ENCODE measurements at regions not wholly inside any gene's neighbourhood (a gene's known extent, or its start where the extent isn't known, plus 50 kb on each side); places are given as distances from the start of the nearest gene placed in this dataset.
A peak's percentile ranks its signal among the peaks of the same experiment; 100 is the strongest.
"Not testable (repeated sequence)": the region's sequence is repeated elsewhere in the genome, so short reads cannot be mapped to it uniquely, and the experiment has no call there.

- DNase-seq: not testable (repeated sequence)
These were observed 244.7 kb downstream of the NEBL start for GRCh38 chr10:20652424-20652823.

GRCh38 chr10:20648263-20648874 is 248.7 kb downstream of the NEBL start:
- DNase-seq: no peak

- DNase-seq: no peak
These were observed 249.4 kb downstream of the NEBL start for GRCh38 chr10:20647756-20648155.

- DNase-seq: no peak
These were observed 252.7 kb downstream of the NEBL start for GRCh38 chr10:20644421-20644820.

- no peak for DNase-seq
These were observed 255.5 kb downstream of the NEBL start for GRCh38 chr10:20641605-20642004.

GRCh38 chr10:20635570-20635969 is 261.5 kb downstream of the NEBL start:
- DNase-seq: no peak

- no peak for DNase-seq
These were observed 262.3 kb downstream of the NEBL start for GRCh38 chr10:20634839-20635238.

GRCh38 chr10:20633714-20634113 is 263.4 kb downstream of the NEBL start:
- no peak for DNase-seq

- DNase-seq: no peak
These were observed 264.4 kb downstream of the NEBL start for GRCh38 chr10:20632696-20633095.

- DNase-seq: no peak
These were observed 265.9 kb downstream of the NEBL start for GRCh38 chr10:20631229-20631628.

GRCh38 chr10:20630092-20630643 is 266.9 kb downstream of the NEBL start:
- DNase-seq: no peak

- DNase-seq: no peak
These were observed 269.1 kb downstream of the NEBL start for GRCh38 chr10:20627946-20628507.

GRCh38 chr10:20627087-20627486 is 270.0 kb downstream of the NEBL start:
- DNase-seq: no peak

- no peak for DNase-seq
These were observed 271.2 kb downstream of the NEBL start for GRCh38 chr10:20625868-20626267.

- no peak for DNase-seq
These were observed 272.5 kb downstream of the NEBL start for GRCh38 chr10:20624642-20625041.

- DNase-seq: no peak
These were observed 273.6 kb downstream of the NEBL start for GRCh38 chr10:20623546-20623945.

- no peak for DNase-seq
These were observed 274.4 kb downstream of the NEBL start for GRCh38 chr10:20622531-20623211.

- no peak for DNase-seq
These were observed 276.1 kb downstream of the NEBL start for GRCh38 chr10:20620981-20621380.

GRCh38 chr10:20618011-20618547 is 279.0 kb downstream of the NEBL start:
- DNase-seq: no peak

- DNase-seq: peak; percentile 55
These were observed 279.9 kb downstream of the NEBL start for GRCh38 chr10:20616918-20617810.

- DNase-seq: no peak
These were observed 280.9 kb downstream of the NEBL start for GRCh38 chr10:20616056-20616671.

- no peak for DNase-seq
These were observed 281.7 kb downstream of the NEBL start for GRCh38 chr10:20615395-20615794.
